NCI-H460 (cell line): ENCODE measurements at regions not wholly inside any gene's neighbourhood (a gene's known extent, or its start where the extent isn't known, plus 50 kb on each side); places are given as distances from the start of the nearest gene placed in this dataset.
"Not testable (repeated sequence)": the region's sequence is repeated elsewhere in the genome, so short reads cannot be mapped to it uniquely, and the experiment has no call there.

Experiments used
- DNase-seq: peaks from one replicate; pipeline ENCODE4 v3.0.0-alpha.2; 2016; ENCODE audit warnings: low read depth; ENCODE audit errors: extremely low read depth

- DNase-seq = no peak
Observed at GRCh38 chr1:68653882-68654281, 157.0 kb upstream of the DEPDC1 start.

GRCh38 chr1:68673771-68674170, 176.9 kb upstream of the DEPDC1 start:
- DNase-seq = no peak

DNA sequence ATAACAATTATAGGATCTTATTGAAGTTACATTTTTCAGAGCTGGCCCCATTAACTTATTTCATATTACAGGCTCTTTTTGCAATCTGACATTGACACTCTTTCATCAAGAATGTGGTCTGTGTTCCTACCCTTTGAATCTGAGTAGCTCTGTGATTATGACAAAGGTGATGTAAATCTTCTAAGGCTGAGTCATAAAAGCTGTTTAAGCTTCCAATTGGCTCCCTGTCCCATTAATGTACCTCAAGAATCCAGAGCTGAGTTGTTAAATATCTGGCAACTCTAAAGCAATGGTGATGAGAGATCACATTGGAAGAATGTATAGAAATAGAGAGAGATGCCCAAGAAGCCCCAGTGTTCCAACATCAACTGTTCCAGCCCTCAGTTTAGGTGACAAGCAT, 178.5 kb upstream of the DEPDC1 start:
- peak; percentile 13 for DNase-seq

DNA sequence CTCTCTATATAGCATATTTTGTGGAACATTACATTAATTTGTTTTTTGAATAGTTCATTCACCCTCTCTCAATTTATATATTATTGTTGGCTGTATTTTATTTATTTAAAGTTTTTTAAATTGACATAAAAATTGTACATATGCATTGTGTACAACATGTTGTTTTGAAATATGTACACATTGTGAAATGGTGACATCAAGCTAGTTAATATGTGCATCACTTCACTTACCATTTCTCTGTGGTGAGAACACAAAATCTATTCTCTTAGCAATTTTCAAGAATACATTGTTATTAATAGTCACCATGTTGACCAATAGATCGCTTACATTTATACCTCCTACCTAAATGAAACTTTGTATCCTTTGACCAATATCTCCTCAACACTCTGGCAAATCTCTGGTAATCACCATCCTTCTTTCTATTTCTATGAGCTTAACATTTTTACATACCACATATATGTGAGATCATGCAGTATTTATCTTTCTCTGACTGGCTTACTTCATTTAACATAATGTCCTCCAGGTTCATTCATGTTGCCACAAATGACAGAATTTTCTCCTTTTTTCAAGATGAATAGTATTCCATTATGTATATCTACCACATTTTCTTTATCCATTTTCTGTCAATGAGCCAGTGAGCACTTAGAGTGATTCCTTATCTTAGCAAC, 180.9 kb upstream of the DEPDC1 start:
- DNase-seq = no peak

- DNase-seq = no peak
Observed at GRCh38 chr1:68696221-68696620, 199.3 kb upstream of the DEPDC1 start.

DNA sequence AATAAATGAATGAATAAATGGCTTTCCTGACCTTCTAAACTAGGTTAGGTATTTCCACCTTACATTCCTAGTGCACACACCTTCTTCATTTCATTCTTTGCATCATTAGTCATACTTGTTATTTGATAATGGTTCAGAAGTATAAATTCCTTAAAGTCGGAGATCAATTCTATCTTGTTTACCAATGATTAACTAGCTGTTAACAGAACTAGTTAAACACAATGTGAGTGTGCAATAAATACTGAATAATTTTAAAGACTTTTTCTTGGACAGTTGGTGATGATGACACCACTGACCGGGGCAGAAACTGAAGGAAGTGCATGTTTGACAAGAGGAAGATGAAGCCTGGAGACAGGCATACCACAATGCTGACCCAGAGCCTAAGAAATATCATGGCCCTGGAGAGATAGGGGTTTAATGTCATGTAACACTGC, 207.1 kb upstream of the DEPDC1 start:
- DNase-seq = no peak

DNA sequence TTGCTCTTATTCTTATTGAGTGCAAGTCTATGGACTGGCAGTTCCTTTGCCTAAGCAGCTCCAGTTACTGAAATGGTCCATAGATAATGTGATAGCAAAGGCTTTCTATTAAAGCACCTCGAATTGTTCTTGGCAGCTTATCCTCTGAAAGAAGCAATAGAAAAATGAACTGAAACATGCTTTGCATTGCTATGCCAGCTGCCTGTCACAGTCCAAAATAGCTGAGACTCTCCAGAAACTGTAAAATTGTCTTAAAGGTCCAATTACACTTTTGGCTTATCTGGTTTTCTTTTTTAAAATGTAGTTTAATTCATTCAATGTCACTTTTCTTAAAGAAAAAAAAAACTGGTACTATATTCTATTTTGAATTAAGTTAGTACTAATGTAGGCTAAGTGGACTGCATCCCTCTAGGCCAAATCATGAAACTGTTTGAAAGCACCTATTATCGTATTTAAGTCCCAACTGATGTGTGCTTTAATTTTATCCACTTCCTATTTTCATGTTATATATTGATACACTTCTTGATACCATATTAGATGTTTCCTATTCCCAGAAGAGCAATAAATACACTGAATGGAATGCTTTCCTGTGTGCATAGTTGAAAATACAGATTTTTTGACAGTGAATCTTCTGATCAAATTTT, 208.0 kb upstream of the DEPDC1 start:
- DNase-seq = no peak

DNA sequence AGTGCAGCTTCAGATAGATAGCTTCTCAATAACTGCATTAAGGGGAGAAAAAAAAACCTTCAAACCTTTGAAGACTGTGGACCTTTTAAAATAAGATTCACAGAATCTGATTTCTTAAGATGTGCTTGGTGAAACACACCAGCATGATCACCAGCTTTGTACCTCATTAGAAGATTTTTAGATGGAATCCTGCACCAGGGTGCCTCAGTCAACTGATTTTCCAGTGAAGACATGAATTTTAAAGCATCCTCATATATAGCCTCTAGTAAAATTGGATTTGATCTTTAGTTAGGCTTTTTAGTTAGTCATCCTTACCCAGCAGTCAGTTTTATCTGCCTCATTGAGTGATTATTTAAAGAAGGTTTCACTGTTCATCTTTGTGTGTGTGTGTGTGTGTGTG, 208.6 kb upstream of the DEPDC1 start:
- no peak for DNase-seq

GRCh38 chr1:68706639-68707317, 209.9 kb upstream of the DEPDC1 start:
- no peak for DNase-seq

- no peak for DNase-seq
Observed at GRCh38 chr1:68717330-68717729, 220.4 kb upstream of the DEPDC1 start.

GRCh38 chr1:68720476-68720875, 223.6 kb upstream of the DEPDC1 start:
- no peak for DNase-seq

DNA sequence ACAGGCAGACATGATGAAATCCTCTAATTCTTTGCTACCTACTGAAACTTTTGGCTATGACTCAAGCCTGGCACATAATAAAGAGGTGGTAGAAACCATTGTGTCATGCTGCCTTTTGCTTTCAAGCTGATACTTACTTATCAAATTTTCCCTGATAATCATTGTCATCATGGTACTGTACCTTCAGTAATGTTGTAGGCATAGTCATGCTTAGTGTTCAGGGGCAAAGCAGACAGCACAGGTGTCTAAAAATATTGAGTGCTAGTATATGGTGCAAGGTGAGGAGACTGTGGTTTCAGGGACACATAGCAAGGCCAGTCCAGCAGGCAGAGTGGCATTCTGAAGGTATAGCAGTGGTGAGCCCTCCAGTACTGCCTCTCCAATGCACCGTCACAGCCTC, 226.9 kb upstream of the DEPDC1 start:
- no peak for DNase-seq

DNA sequence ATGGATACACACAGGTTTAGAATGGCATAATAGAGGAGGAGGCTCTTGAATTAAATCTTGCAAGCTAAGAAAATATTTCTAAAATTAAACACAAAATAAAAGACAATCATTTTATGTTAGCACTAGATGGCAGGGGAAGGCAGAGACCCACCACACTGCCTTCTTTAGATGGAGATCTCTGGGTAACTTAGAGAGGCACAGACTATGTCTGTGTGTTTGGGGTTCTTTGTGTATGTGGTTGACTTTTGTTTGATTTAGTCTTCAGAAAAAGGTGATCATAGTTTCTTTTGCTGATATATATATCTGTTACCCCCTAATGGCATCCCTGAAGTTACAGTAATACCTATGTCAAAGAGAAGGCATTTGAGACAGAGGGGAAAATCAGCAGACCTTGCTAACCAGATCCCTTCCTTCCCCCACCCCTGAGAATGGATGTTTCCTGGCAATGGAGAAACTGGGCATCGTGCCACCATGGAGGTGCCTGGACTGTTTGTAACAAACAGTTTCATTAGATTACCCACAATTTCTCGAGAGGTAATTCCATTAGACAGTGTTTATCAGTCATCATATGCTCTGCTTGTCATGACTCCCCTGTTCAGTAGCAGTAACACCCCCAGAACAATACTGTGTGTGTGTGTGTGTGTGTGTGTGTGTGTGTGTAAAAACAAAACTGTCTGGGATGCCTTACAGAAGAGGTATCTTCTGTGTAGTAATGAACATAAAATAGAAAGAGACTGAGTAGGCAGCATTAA, 228.3 kb upstream of the DEPDC1 start:
- no peak for DNase-seq

- DNase-seq = not testable (repeated sequence)
Observed at GRCh38 chr1:68739486-68739885, 242.6 kb upstream of the DEPDC1 start.

- no peak for DNase-seq
Observed at GRCh38 chr1:68745011-68745410, 248.1 kb upstream of the DEPDC1 start.

DNA sequence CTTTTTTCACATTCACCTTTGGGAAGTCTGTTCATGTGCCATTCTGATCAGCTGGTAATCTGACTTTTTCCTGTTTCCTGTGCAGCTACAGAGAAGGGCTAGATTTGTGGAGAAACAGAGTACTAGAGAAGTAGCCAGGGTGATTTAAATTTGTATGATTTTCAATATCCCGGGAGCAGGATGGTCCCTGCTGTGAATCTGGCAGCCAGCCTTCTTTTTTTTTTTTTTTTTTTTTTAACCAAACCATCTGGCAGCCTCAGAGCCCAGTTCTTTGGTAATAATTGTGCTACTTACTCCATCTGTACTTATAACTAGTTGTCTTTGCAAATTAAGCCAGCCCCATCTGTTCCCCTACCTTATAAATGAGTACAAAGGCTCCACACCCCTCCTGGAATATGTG, 248.6 kb upstream of the DEPDC1 start:
- DNase-seq = no peak

DNA sequence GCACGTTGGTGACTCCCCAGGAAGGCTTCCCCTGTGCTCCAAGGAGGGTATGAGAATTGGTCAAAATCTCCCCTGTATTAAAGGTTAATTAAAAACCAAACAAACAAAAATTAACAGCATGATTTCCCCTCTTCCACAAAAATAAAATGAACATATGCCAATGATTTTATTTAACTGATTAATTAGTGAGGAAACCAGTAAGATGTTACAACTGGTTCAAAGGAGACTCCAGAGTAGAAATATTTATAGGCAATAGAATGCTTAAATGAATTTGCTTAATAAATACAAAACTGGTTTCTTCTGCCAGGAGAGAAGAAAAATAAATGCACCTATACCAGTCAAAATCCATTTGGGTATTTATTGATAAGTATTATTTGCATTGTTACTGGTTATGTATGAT, 249.5 kb upstream of the DEPDC1 start:
- no peak for DNase-seq

GRCh38 chr1:68751723-68752122, 254.8 kb upstream of the DEPDC1 start:
- no peak for DNase-seq

GRCh38 chr1:68758666-68759209, 261.9 kb upstream of the DEPDC1 start:
- no peak for DNase-seq

GRCh38 chr1:68767941-68768340, 271.1 kb upstream of the DEPDC1 start:
- DNase-seq = no peak

GRCh38 chr1:68770817-68771216, 273.9 kb upstream of the DEPDC1 start:
- no peak for DNase-seq
